Body of pancreas (tissue), 4 donors: ENCODE measurements at regions not wholly inside any gene's neighbourhood (a gene's known extent, or its start where the extent isn't known, plus 50 kb on each side); places are given as distances from the start of the nearest gene placed in this dataset.

Source experiments
- CTCF ChIP-seq, 7 experiments: fragments of 450-650 bp in 4 of 7; fragments of 200-600 bp in 3 of 7; sonication (generic) in 3 of 7; IDR thresholded peaks; one replicate each; pipeline ENCODE4 v1.5.1; 2016 to 2019; ENCODE audit warnings: antibody characterized with exemption in 7 of 7
- POLR2A ChIP-seq, 3 donors: fragments of 450-650 bp; IDR thresholded peaks; one replicate each; pipeline ENCODE4 v1.6.1; 2016; ENCODE audit warnings: antibody characterized with exemption in 3 of 3, mild to moderate bottlenecking in 2 of 3

- TF ChIP-seq POLR2A (IDR thresholded peaks at IDR 0.05) (no peak), CTCF (IDR thresholded peaks at IDR 0.05) (no peak)
Measured at GRCh38 chr4:41332510-41333054, 75.9 kb downstream of the UCHL1 start.
